ENCODE measurements at regions not wholly inside any gene's neighbourhood (a gene's known extent, or its start where the extent isn't known, plus 50 kb on each side); places are given as distances from the start of the nearest gene placed in this dataset.

- DNase-seq (ENCODE audit: low read depth, low spot score) (no peak), FAIRE-seq (no peak)
- no peaks in the 10 kb centered on the region for H3K9me1 ChIP-seq (ENCODE audit: control insufficient read depth, extremely low read depth, insufficient read depth, low read length)
- dilution Hi-C loops (cut with MboI; ENCODE audit: extremely low pct_ligation_motif_present, low sequenced_read_pairs), result no loop called here
- H3K9me3 ChIP-seq (ENCODE audit: control insufficient read depth, low read depth, low read length), result no peaks in the 10 kb centered on the region
- TF ChIP-seq EZH2 (IDR thresholded peaks at IDR 0.05; ENCODE audit: low read length) (no peak), CTCF (optimal IDR thresholded peaks at IDR 0.05 in 1 of 3, IDR thresholded peaks at IDR 0.05 in 1 of 3, conservative IDR thresholded peaks at IDR 0.05 in 1 of 3; ENCODE audit: extremely low read depth in 1 of 3, insufficient read depth in 2 of 3, low read length in 3 of 3) (no peak)
- H3K27me3 ChIP-seq (ENCODE audit: control insufficient read depth, extremely low read depth, insufficient read depth, low read length), result no peaks in the 10 kb centered on the region
- no peaks in the 10 kb centered on the region for H3K4me1 ChIP-seq (ENCODE audit: control insufficient read depth, extremely low read depth, insufficient read depth, low read length)
- H3K4me2 ChIP-seq (ENCODE audit: control insufficient read depth, extremely low read depth, insufficient read depth, low read depth, low read length), result no peak overlapping the region
- no peaks in the 10 kb centered on the region for H4K20me1 ChIP-seq (ENCODE audit: control insufficient read depth, extremely low read depth, insufficient read depth, low read length)
- H2AFZ ChIP-seq (ENCODE audit: control insufficient read depth, low read length), result no peak overlapping the region
- H3K27ac ChIP-seq (ENCODE audit: control insufficient read depth, insufficient read depth, low read length), result no peak overlapping the region
- no peak overlapping the region for H3K9ac ChIP-seq (ENCODE audit: control insufficient read depth, extremely low read depth, insufficient read depth, low read length)
- H3K79me2 ChIP-seq (ENCODE audit: control insufficient read depth, insufficient read depth, low read length), result no peaks in the 10 kb centered on the region
- H3K4me3 ChIP-seq (ENCODE audit: control insufficient read depth in 2 of 3, extremely low read depth in 1 of 3, insufficient read depth in 2 of 3, low read depth in 1 of 3, low read length in 3 of 3), result no peak overlapping the region
- H3K36me3 ChIP-seq (ENCODE audit: control insufficient read depth in 2 of 2, extremely low read depth in 1 of 2, insufficient read depth in 2 of 2, low read length in 2 of 2), result no peaks in the 10 kb centered on the region
Observed at GRCh38 chr9:80775530-80775929, 913.8 kb downstream of the TLE1 start.

GRCh38 chr9:80771555-80772347 lies 917.6 kb downstream of the TLE1 start:
- Histone ChIP-seq H3K9me1 (ENCODE audit: control insufficient read depth, extremely low read depth, insufficient read depth, low read length) (no peaks in the 10 kb centered on the region), H3K36me3 (ENCODE audit: control insufficient read depth in 2 of 2, extremely low read depth in 1 of 2, insufficient read depth in 2 of 2, low read length in 2 of 2) (no peaks in the 10 kb centered on the region), H3K9ac (ENCODE audit: control insufficient read depth, extremely low read depth, insufficient read depth, low read length) (no peak overlapping the region), H3K4me3 (ENCODE audit: control insufficient read depth in 2 of 3, extremely low read depth in 1 of 3, insufficient read depth in 2 of 3, low read depth in 1 of 3, low read length in 3 of 3) (no peak overlapping the region), H3K27ac (ENCODE audit: control insufficient read depth, insufficient read depth, low read length) (no peak overlapping the region), H3K9me3 (ENCODE audit: control insufficient read depth, low read depth, low read length) (no peaks in the 10 kb centered on the region), H3K4me2 (ENCODE audit: control insufficient read depth, extremely low read depth, insufficient read depth, low read depth, low read length) (no peak overlapping the region), H3K27me3 (ENCODE audit: control insufficient read depth, extremely low read depth, insufficient read depth, low read length) (no peaks in the 10 kb centered on the region), H3K79me2 (ENCODE audit: control insufficient read depth, insufficient read depth, low read length) (no peaks in the 10 kb centered on the region), H2AFZ (ENCODE audit: control insufficient read depth, low read length) (no peak overlapping the region), H3K4me1 (ENCODE audit: control insufficient read depth, extremely low read depth, insufficient read depth, low read length) (no peaks in the 10 kb centered on the region), H4K20me1 (ENCODE audit: control insufficient read depth, extremely low read depth, insufficient read depth, low read length) (no peaks in the 10 kb centered on the region)
- FAIRE-seq, result no peak
- DNase-seq (ENCODE audit: low read depth, low spot score), result no peak
- dilution Hi-C loops (cut with MboI; ENCODE audit: extremely low pct_ligation_motif_present, low sequenced_read_pairs), result no loop called here
- TF ChIP-seq CTCF (optimal IDR thresholded peaks at IDR 0.05 in 1 of 3, IDR thresholded peaks at IDR 0.05 in 1 of 3, conservative IDR thresholded peaks at IDR 0.05 in 1 of 3; ENCODE audit: extremely low read depth in 1 of 3, insufficient read depth in 2 of 3, low read length in 3 of 3), result no peak
- TF ChIP-seq EZH2 (IDR thresholded peaks at IDR 0.05; ENCODE audit: low read length), result no peak
